Fibroblast of skin of left quadriceps (primary cell): ENCODE measurements at regions not wholly inside any gene's neighbourhood (a gene's known extent, or its start where the extent isn't known, plus 50 kb on each side); places are given as distances from the start of the nearest gene placed in this dataset.
"Not testable (repeated sequence)": the region's sequence is repeated elsewhere in the genome, so short reads cannot be mapped to it uniquely, and the experiment has no call there.

ENCODE experiments used
- DNase-seq, 2 experiments: peaks; one replicate each; pipeline ENCODE4 v3.0.0-alpha.2; 2013; ENCODE audit warnings: low read depth in 2 of 2

DNA sequence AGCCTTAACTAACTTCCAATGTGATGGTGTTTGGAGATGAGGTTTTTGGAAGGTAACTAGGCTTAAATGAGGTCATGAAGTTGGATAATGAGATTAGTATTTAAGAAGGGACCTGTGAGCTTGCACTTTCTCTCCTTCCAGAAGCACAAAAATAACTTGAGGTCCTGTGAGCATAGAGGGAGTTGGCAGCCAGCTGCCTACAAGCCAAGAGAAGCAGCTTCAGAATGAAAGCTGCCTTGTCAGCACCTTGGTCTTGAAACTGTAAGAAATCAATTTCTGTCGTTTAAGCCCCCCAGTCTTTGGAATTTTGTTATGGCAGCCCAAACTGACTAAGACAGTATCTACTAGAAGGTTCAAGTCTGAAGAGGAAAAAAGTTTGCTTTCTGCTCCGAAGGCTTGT lies 280.2 kb upstream of the GALNTL6 start:
- no peak for DNase-seq

DNA sequence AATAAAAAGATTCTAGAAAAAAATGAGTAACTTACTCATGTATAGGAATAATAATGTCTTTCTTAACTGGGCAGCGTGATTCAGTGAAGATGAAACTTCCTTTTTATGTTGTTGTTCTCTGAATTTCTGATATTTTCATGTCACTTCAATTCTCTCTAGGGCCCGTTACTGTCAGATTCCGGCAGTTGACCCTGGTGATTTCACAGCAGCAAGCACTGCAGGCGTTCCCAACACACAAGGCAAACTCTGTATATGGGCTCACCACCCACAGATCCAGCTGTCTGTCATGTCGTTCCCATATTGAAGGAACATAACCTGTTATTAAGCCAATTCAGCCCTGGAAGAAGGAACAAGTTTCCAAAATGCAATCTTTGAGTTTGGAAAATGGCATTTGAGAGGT lies 288.3 kb upstream of the GALNTL6 start:
- DNase-seq, result no peak

DNA sequence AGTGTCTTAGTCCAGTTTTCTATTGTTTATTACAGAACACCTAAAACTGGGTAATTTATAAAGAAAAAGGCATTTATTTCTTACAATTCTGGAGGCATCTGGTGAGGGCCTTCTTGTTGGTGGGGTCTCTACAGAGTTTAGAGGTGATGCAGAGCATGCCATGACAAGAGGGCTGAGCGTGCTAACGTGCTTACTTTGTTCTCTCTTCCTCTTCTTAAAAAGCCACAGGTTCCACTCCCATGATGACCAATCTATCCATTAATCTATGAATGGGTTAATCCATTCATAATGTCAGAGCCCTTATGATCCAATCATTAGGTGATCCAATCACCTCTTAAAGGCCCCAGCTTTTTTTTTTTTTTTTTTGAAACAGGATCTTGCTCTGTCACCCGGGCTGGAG lies 291.5 kb upstream of the GALNTL6 start:
- DNase-seq, result no peak

DNA sequence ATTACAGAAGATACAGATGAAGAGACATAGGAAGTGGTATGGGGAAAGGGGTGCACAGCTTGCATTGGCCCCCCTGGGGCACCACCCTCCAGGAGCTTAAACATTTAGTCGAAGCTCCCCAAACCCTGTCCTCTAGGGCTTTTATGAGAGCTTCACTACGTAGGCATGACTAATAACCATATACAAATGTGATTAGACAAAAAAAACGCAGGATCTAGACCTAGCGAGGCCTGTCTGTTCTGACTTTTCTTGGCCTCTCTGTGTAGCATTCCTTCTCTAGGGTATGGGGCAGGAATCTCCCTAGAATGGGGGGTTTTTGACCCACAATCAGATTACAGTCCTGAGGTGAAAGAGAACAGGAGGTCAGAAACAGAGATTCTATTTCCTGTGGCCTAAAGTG lies 293.7 kb upstream of the GALNTL6 start:
- no peak for DNase-seq

DNA sequence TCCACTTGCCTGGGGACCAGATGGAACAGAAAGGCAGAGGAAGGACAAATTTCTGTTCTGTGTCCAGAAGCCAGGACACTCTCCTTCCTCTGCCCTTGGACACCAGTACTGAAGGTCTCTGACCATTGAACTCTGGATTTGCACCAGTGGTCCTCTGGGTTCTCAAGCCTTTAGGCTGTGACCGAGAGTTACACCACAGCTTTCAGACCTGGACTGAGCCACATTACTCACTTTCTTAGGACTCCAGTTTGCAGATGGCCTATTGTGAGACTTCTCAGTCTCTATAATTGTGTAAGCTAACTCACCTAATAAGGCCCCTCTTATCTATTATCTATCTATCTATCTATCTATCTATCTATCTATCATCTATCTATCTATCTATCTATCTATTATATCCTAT lies 295.3 kb upstream of the GALNTL6 start:
- DNase-seq, result no peak

DNA sequence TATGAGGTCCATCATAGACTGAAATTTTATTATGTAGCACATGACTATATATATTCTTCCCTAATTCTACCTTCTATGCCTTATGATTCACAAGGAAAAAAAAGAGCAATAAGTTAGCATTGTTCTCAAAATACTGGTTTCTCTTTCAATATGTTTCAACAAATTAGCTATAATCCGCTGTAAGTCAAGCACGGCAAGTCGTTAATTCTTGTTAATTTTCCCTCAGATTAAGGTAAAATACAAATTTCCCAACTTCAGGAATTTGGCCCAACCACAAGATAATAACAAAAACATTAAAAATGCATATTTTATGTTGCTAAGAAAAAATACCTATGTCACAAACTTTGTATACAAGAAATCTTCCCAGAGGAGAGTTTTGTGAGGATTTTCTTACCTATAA lies 296.5 kb upstream of the GALNTL6 start:
- no peak for DNase-seq

DNA sequence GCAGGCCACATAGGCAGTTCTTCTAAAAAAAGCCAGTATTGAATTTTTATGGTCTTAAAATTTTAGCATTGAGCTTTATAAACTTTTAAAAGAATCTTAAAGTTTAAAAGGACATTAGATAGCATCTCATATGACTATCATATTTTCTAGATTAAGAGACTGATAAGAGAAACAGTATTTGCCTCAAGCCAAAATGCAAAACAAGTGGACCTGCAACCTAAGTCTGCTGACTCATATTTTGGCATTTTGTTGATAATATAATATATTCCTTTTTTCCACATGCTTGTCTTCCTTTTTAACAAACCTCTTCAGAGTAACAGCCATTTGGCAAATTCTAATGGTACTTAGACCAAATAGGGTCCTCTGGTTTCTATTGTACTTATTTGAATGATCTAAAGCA lies 328.5 kb upstream of the GALNTL6 start:
- no peak for DNase-seq

DNA sequence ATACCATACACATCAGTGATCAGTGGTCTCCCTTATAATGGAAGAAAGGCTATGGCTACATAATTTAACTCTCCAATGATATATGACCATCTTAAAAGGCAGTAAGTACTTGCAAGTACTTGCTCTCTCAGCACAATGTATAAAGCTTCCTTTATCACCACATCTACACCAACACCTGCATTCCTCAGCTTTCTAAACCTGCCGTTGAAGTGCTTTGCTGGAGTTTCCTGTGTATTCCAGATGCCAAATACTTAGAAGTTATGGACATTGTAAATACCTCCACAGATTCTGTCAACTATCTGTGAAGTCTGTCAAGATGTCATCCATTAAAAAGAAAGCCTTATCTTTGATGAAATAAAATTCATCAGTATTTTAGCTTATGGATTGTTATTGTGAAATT lies 335.0 kb upstream of the GALNTL6 start:
- DNase-seq, result no peak

DNA sequence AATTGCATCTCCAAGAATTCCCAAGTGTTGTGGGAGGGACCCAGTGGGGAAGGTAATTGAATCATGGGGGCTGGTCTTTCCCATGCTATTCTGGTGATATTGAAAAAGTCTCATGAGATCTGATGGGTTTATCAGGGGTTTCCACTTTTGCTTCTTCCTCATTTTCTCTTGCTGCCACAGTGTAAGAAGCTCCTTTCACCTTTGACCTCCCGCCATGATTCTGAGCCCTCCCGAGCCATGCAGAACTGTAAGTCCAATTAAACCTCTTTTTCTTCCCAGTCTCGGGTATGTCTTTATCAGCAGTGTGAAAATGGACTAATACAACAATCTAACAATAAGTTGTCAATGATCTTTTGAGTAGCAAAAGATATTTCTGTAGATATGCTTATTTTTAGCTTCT lies 338.1 kb upstream of the GALNTL6 start:
- DNase-seq, result not testable (repeated sequence)

DNA sequence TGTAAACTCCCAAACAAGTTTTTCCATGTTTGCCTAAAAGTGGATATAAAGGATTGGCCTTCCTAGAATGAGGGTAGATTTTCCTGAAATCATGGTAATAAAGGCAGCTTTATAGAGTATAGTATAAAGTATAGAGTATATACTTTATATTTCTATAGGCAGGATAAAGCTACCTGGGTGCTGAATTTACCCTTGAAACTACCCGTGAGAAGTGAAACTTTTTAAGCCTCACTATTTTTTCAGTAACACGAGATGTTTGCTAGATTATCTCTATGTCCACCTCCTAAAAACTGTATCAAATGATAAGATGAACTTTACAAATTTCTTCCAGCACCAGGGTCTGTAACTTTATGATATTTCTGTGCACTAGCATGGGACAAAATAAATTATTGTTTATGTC lies 340.0 kb upstream of the GALNTL6 start:
- DNase-seq, result no peak

DNA sequence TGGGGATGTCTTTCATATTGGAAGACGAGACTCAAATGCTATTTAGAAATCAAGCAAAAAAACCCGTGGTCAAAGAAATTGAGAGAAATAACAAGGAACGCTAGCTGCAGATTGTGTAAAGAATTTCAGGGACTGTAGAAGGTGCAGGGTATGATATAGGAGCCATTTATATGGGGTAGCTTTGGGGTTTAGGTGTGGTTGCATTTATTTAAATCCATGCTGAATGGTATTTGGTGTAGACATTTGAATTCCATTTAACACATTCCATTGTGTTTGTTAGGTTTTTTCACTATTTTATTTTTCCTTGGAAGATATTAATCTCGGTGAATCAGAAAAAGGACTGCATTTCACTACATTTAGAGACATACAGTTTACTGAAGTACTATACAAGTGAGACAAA lies 341.0 kb upstream of the GALNTL6 start:
- no peak for DNase-seq

DNA sequence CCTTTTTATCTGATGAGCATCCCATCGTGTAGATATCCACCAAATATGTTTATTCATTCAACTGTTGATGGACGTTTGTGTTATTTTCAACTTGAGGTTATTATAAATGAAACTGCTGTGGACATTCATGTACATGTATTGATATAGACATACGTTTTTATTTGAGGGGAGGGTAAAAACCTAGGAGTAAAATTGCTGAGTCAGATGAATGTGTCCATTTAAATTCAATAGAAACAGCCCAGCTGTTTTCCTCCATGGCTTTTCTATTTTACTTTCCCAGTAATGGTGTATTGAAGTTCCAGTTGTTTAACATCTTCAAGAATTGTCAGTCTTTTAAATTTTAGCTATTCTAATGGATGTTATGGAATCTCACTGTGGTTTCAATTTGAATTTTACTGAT lies 348.7 kb upstream of the GALNTL6 start:
- no peak for DNase-seq

DNA sequence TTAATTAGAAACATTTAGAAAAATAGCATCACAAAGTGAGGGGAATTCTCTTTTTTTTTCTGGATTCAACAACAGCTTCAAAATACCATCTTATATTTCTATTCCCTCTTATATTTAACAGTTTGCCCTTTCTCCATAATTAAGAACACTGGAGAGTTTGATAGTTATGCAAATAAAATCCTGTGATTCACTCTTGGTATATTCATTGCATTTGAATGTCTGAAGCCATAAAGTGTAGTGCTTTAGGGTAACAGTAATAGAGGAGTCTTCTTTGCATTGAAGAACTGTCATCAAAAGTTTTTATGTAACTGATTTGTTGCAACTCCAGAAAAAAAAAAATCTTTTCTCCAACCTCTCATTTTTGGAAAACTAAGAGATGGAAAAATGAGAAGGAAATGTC lies 352.0 kb upstream of the GALNTL6 start:
- peak; percentile 20 to 23 for DNase-seq

DNA sequence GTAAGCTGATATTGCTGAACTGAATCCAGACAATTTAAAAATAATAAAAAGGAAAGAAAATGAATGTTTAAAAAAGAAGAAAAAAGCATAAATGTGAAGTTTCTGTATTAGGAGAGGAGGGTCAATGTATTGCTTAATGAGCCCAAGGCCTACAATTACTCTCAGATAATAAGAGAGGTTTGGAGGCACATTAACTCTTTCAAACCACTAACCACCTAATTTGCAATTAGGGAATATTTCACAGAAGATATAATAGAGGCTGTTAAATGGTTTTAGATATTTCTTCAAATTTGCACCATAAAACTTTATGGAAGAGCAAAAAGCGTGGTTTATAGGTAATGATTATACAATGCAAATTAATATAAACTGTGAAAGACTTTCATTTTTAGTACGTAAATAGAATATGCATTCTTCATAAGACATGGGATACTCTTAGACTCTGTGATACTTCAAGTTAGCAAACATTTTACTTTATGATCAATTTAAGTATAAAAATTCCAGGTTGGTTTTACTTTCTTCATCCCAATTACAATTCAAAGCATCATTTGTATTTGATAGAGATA lies 364.2 kb upstream of the GALNTL6 start:
- no peak for DNase-seq

DNA sequence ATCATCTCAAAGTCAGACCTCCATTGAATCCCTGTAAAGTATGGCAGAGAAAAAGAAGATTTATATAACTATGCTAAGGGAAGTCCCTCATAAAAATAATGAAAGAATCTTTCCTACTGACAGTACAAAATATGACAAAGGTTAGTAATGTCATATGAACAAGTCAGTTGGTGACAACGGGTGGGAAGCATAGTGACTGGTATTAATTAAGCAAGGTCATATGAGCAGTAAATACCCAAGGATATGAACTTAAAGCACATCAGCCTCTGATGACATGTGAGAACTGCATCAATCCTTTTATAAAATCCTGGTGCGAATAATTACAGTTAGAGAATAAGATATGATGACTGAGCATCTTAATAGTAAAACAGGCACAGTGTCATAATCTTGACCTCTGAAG lies 364.8 kb upstream of the GALNTL6 start:
- no peak for DNase-seq

DNA sequence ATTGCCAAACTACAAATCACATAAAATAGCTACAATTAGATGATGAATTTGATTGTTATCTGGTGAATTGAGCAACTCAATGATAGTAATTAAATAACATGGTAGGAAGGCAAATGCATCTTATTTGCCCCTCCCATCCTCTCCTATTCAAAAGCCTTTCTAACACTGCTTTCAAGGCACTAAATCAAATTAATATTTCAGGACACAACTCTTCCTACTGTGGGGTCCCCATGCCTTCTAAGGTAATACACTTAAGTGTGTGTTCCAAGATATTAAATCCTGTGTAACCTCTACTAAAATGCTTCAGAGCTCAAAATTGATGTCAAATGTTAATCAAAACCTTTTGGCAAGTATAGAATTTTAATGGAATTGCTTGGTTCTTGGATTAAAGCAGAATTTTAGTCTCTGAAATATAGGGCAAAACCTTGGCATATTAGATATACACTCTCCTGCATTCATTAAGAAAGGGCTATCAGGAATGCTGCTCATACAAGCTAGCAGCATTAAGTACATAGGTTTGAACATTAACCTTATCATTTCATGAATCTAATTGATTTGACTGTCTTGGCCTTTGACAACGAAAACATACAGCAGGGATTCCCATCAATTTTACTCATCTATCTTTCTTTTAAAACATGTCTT lies 371.8 kb upstream of the GALNTL6 start:
- DNase-seq, result no peak

DNA sequence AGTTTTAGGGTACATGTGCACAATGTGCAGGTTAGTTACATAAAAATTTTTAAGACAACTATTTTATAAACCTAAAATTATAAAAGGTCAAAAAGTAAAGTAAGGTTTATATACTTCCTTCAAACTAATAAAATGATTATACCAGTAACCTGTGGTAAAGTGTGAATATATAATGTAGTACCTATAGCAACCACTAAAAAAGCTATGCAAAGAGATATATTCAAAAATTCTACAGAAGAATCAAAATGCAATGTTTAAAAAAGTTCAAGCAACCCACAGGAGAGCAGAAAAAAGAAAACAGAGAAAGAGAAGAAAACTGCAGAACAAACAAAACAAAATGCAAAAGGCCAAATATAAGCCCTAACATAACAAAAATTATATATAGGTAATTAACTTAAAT lies 379.5 kb upstream of the GALNTL6 start:
- no peak for DNase-seq

DNA sequence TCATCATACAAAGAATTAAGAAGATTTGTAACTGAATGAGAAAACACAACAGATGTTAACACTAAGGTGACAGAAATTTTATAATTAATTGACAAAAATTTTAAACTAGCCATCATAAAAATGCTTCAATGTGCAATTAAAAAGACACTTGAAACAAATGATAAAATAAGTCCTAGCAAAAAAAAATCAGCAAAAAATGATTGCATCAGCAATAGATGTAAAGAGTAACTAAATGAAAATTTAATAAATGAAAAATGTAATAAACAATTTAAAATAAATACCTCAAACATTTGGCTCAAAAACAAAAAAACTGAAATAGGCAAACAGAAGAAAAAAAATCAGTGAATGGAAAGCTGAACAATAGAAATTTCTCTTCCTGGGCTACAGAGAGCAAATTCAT lies 380.7 kb upstream of the GALNTL6 start:
- DNase-seq, result no peak

DNA sequence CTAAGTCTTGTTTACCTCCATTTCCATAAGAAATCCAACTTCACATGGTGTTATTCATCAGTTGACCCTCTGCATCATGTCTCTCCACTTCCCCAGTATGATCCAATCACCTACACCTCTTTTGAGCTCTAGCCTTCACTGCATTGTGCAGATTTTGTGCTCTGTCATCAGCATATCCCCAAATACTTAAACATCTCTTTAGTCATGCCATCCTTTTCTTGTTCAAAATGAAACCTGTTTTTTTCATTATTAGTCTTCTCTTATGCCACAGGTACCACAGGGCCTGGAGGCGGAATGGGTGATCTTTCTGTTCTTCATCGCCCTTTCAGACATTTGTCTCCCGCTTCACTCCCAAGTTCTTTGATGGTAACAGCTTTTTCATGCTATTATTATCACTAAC lies 382.7 kb upstream of the GALNTL6 start:
- DNase-seq, result no peak

DNA sequence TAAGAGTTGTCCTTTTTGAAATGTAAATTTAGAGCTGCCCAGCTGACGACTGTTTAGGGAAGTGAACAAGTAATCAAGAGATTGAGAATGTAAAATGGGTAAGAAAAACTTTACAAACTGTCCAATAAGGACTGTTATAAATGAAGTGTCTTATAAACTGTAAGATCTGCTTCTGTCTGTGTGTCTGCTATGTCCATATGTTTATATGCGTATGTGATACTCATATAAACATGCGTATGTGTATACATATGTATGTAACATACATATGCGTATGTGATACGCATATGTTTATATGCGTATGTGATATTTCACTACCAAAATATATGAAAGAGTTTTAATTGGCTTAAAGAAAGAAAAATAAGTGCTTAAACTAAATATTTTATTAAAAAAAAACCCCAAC lies 416.0 kb upstream of the GALNTL6 start:
- no peak for DNase-seq

DNA sequence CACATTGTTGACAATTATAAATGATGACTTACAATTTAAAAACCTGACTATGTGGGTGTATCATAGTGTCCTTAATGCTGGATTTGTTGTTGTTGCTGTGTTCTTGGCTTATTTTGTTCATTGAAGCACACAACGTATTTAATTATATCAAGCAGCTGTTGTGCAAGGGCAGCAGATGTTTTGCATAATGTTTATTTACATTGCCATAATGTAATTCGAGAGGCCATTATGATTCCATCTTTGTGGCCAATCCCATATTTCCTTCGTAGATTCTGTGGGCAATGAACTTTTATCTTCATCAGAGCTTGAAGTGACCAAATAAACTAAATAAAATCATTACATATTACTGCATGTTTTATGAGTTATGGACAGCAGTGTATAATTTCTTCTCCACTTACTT lies 422.6 kb upstream of the GALNTL6 start:
- DNase-seq, result no peak

DNA sequence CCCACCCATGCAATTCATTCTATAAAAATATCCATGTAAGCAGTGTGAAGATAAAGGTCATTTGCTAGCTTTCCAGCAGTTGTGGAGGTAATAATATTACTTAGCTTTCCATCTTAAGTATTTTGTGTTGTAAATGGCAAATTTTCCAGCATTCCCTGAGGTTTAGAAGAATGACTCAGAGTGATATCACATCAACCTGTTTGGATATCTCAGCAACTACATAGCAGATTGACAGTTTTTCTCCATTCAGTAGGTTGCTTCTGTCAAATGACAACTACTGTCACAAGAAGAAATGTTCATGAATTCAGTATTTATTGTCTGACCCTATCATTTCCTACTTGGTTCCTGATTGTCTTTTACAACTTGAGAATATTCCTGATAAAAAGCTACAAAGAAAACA lies 434.9 kb upstream of the GALNTL6 start:
- DNase-seq, result no peak

DNA sequence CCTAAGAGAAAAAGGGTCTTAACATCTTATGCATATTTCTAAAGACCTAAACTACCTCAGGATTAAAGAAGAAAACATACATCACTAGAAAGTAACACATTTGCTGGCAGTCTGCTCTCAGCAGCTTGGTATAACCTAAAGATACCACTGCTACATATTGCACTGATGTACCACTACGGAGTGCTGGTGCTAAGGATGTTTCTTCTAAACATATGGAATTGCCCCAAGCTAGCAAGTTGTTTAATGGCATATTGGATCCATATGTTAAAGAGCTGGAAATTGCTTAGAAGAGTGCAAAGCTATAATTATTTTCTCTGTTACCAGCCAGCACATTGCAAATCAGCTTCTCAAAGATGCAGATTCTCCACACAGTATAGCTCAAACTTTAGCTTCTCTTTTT lies 436.5 kb upstream of the GALNTL6 start:
- peak; percentile 3 to 4 for DNase-seq

DNA sequence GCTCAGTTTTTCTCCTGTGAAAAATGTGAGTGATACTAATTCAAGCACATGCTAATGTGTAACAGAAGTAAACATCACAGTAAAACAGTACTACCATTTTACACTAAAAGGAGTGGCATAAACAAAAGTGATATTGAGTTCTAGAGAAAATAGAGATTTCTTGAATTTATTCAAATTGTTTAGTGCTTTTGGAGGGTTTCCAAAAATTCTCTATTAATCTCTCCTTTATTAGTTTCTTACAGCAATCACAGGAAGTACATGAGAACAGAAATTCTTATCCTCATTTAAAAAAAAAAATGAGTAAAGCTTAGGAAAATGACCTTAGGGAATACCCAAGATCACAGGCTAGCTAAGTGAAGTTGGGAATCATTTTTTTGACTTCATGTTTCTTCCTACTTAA lies 459.7 kb upstream of the GALNTL6 start:
- DNase-seq, result no peak
